Small intestine (tissue), 7 donors: ENCODE measurements at regions not wholly inside any gene's neighbourhood (a gene's known extent, or its start where the extent isn't known, plus 50 kb on each side); places are given as distances from the start of the nearest gene placed in this dataset.

ENCODE experiments used
- DNase-seq, 2 donors: peaks; one replicate each; pipeline versions ENCODE4 v3.0.0 to v3.0.0-alpha.2; 2013
- FAIRE-seq: peaks from 2 replicates; lab custom pipeline; 2012; peaks lifted over from hg19 to GRCh38; lab: Jason Lieb, UNC
- H3K27ac ChIP-seq, 3 donors: one replicate each; pipeline ENCODE4 v1.5.1; 2013; ENCODE audit warnings: low read length in 2 of 3, mild to moderate bottlenecking in 2 of 3, control low read depth in 1 of 3, inconsistent platforms in 1 of 3, low read depth in 1 of 3, moderate library complexity in 1 of 3
- H3K27me3 ChIP-seq, 3 donors: one replicate each; pipeline ENCODE4 v1.6.1; 2013; ENCODE audit warnings: low read length in 3 of 3, inconsistent platforms in 1 of 3; ENCODE audit not compliant: control insufficient read depth in 3 of 3, insufficient read depth in 3 of 3
- H3K36me3 ChIP-seq, 3 donors: one replicate each; pipeline ENCODE4 v1.6.1; 2013; ENCODE audit warnings: low read length in 3 of 3, inconsistent platforms in 1 of 3, low read depth in 1 of 3, mild to moderate bottlenecking in 1 of 3, moderate library complexity in 1 of 3; ENCODE audit not compliant: control insufficient read depth in 3 of 3, insufficient read depth in 2 of 3
- H3K4me1 ChIP-seq, 3 donors: one replicate each; pipeline ENCODE4 v1.6.1; 2013; ENCODE audit warnings: low read length in 2 of 3, inconsistent platforms in 1 of 3, low read depth in 1 of 3, mild to moderate bottlenecking in 1 of 3, moderate library complexity in 1 of 3; ENCODE audit not compliant: control insufficient read depth in 3 of 3, insufficient read depth in 2 of 3
- H3K4me3 ChIP-seq, 3 donors: one replicate each; pipeline ENCODE4 v1.5.1; 2013; ENCODE audit warnings: low read length in 3 of 3, control low read depth in 1 of 3, inconsistent platforms in 1 of 3, low read depth in 1 of 3, mild to moderate bottlenecking in 1 of 3, moderate library complexity in 1 of 3
- H3K9me3 ChIP-seq, 2 donors: one replicate each; pipeline ENCODE4 v1.6.1; 2013; ENCODE audit warnings: low read depth in 1 of 2, low read length in 1 of 2; ENCODE audit not compliant: control insufficient read depth in 2 of 2, insufficient read depth in 1 of 2
- WGBS, 3 donors: extraction: QIAGEN DNeasy Blood & Tissue Kit; methylation state at CpG; one replicate each; pipeline ENCODE4 v1.1.7; 2013; 5-methylcytosine and 5-hydroxymethylcytosine counted together
- donor health status: healthy with polysubstance abuse.
- donor health status: control.
- donor health status: control.
- donor health status: Bipolar disorder and iron deficiency.
- donor health status: healthy.

DNA sequence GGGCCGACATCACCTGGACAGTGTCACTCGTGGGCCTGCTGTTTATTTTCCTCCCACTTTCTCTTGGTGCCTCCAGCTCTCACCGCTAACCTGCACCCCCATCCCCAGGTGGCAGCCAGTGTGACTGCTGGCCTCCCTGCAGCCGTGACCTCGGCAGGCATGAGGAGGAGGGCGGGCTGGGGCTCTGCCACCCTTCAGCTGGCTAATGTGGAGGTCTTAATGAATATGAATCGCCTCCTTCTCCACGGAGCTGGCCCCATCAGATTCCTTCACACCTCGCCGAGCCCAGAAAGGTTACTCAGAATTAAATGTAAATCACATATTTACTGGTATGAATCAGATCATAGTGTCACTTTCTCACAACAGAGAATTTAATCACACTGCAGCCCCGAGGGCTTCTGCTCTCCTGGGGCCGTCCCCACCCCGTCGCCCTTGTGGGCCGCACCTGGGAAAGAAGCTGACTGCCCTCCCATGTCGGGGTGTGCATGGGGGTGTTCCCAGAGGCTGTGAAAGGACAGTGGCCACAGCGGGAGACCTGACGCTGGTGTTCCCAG lies 171.1 kb upstream of the TLE3 start:
- no peak overlapping the region for H3K27ac ChIP-seq
- DNase-seq (no peak), FAIRE-seq (no peak)
- H3K36me3 ChIP-seq = no peaks in the 10 kb centered on the region
- peaks cover 0 to 8% (median 0%) of the 10 kb centered on the region in 3 donors for H3K27me3 ChIP-seq
- WGBS, 3 donors = 73 to 80% (median 76%) methylated on average over 18 of the region's 18 CpGs
- H3K4me1 ChIP-seq = peaks cover 0 to 5% (median 0%) of the 10 kb centered on the region in 3 donors
- no peaks in the 10 kb centered on the region for H3K9me3 ChIP-seq
- no peak overlapping the region for H3K4me3 ChIP-seq

DNA sequence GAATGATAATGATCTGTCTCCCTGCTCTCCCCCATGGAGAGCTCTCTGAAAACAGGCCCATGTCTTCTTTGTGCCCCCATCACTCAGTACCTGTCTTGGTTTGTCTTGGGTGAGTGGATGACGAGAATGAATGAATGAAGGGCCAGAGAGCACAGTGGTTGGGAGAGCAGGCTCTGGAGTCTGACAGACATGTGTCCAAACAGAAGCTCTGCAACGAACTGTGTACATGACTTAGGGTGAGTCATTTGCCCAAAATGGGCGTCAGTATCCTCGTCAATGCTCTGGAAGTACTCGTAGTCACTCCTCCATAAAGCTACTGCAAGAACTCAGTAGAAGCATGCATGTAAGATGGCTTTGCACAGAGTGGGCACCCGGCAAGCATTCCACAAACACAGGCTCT lies 170.2 kb upstream of the TLE3 start:
- peaks cover 0 to 9% (median 0%) of the 10 kb centered on the region in 3 donors for H3K27me3 ChIP-seq
- H3K9me3 ChIP-seq = no peaks in the 10 kb centered on the region
- no peak overlapping the region for H3K27ac ChIP-seq
- no peak overlapping the region for H3K4me3 ChIP-seq
- peaks cover 0 to 6% (median 0%) of the 10 kb centered on the region in 3 donors for H3K4me1 ChIP-seq
- 75 to 86% (median 76%) methylated on average over 6 of the region's 6 CpGs for WGBS, 3 donors
- no peaks in the 10 kb centered on the region for H3K36me3 ChIP-seq
- FAIRE-seq = no peak
- no peak for DNase-seq

DNA sequence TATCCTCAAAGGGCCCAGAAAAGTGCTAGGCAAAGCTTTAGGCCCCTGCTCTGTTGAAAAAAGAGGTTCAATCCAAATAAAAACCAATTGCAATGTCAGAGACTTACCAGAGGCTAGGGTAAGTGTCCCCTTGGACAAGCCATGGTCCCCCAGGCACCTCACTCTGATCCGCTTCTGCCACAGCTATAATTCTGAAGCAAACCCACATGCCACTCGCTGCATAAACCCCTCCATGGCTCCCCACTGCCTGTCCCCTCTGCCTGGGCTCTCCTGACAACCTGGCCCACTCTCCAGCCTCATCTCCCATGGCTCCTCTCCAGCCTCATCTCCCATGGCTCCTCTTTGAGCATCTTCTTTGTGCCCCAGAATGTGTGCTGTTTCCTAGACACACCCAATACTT lies 169.6 kb upstream of the TLE3 start:
- DNase-seq (no peak), FAIRE-seq (no peak)
- WGBS, 3 donors = 85 to 94% (median 91%) methylated on average over 2 of the region's 2 CpGs
- H3K36me3 ChIP-seq = no peaks in the 10 kb centered on the region
- H3K4me1 ChIP-seq = peaks cover 0 to 9% (median 2%) of the 10 kb centered on the region in 3 donors
- H3K27ac ChIP-seq = no peak overlapping the region
- no peak overlapping the region for H3K4me3 ChIP-seq
- H3K9me3 ChIP-seq = no peaks in the 10 kb centered on the region
- H3K27me3 ChIP-seq = peaks cover 0 to 9% (median 0%) of the 10 kb centered on the region in 3 donors

- 52 to 74% (median 66%) methylated on average over 24 of the region's 24 CpGs for WGBS, 3 donors
- Histone ChIP-seq H3K4me3 (no peak overlapping the region), H3K36me3 (no peaks in the 10 kb centered on the region), H3K27me3 (peaks cover 0 to 9% (median 0%) of the 10 kb centered on the region in 3 donors), H3K27ac (no peak overlapping the region), H3K4me1 (peaks cover 0 to 9% (median 2%) of the 10 kb centered on the region in 3 donors), H3K9me3 (no peaks in the 10 kb centered on the region)
- no peak for DNase-seq
- no peak for FAIRE-seq
Measured at GRCh38 chr15:70266412-70267121, 168.8 kb upstream of the TLE3 start.

GRCh38 chr15:70265986-70266385 lies 168.3 kb upstream of the TLE3 start:
- WGBS, 3 donors = 80 to 84% (median 82%) methylated on average over 8 of the region's 8 CpGs
- no peaks in the 10 kb centered on the region for H3K9me3 ChIP-seq
- H3K4me1 ChIP-seq = peaks cover 0 to 9% (median 2%) of the 10 kb centered on the region in 3 donors
- peaks cover 0 to 9% (median 0%) of the 10 kb centered on the region in 3 donors for H3K27me3 ChIP-seq
- H3K4me3 ChIP-seq = no peak overlapping the region
- no peak for FAIRE-seq
- no peak for DNase-seq
- H3K36me3 ChIP-seq = no peaks in the 10 kb centered on the region
- H3K27ac ChIP-seq = no peak overlapping the region

DNA sequence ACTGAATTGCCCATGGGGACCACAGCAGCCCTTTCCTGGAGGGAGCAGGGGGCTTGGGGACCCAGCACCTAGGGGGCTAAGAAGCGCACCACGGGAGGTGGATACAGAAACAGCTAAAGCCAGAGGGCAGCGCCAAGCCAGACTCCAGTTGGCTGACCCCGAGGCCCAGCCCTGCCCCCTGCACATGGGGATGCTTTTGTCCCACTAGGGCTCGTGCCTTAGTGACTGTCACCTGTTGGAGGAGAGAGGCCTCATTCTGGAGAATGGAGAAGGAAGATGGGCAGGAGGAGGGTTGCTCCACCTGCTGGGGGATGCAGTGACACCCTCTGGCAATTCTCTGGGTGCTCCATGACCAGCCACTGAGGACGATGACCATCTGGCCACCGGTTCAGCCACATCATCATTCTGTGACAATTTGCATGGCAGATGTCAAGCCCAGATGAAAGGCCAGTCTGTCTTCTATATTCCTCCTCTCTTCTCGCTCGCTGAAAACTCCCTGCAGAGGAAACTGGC lies 167.8 kb upstream of the TLE3 start:
- Histone ChIP-seq H3K27ac (no peak overlapping the region), H3K9me3 (no peaks in the 10 kb centered on the region), H3K4me1 (peaks cover 0 to 9% (median 2%) of the 10 kb centered on the region in 3 donors), H3K36me3 (no peaks in the 10 kb centered on the region), H3K27me3 (peaks cover 0 to 9% (median 0%) of the 10 kb centered on the region in 3 donors), H3K4me3 (no peak overlapping the region)
- FAIRE-seq = no peak
- DNase-seq = no peak
- 76 to 86% (median 81%) methylated on average over 9 of the region's 9 CpGs for WGBS, 3 donors

GRCh38 chr15:70264738-70265465 lies 167.2 kb upstream of the TLE3 start:
- Histone ChIP-seq H3K27ac (no peak overlapping the region), H3K36me3 (no peaks in the 10 kb centered on the region), H3K4me3 (no peak overlapping the region), H3K9me3 (no peaks in the 10 kb centered on the region), H3K27me3 (peaks cover 0 to 6% (median 0%) of the 10 kb centered on the region in 3 donors), H3K4me1 (peaks cover 0 to 9% (median 2%) of the 10 kb centered on the region in 3 donors)
- no peak for FAIRE-seq
- 41 to 64% (median 56%) methylated on average over 8 of the region's 8 CpGs for WGBS, 3 donors
- no peak for DNase-seq

DNA sequence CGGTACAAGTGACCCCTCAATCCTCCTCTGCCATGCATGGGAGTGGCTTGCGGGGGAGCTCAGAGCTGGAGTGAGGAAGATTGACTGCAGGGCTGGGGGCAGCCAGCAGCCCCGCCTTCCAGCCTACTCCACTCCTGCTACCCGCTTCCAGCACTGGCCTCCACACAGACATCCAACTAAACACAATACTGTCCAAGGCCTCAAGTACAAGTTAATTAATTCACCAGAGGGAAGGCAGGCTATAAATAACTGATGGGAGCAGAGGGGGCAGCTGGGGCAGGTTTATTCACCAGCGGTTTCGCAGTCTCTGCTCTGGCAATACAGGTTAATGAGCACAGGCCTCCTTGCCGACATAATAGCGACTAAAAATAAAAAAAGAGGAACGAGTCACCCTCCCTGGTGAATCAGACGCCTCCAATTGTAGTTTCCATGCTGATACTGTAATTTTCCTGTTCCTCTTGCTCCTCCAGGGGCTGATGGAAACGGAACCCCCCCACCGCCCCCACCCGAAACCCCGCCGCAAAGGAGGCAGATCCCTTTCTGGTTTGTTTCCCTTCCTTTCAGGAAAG lies 166.4 kb upstream of the TLE3 start:
- H3K4me3 ChIP-seq = no peak overlapping the region
- no peak overlapping the region for H3K27ac ChIP-seq
- peaks cover 0 to 6% (median 0%) of the 10 kb centered on the region in 3 donors for H3K27me3 ChIP-seq
- no peaks in the 10 kb centered on the region for H3K36me3 ChIP-seq
- FAIRE-seq (no peak), DNase-seq (no peak)
- peaks cover 0 to 9% (median 2%) of the 10 kb centered on the region in 3 donors for H3K4me1 ChIP-seq
- WGBS, 3 donors = 59 to 85% (median 84%) methylated on average over 15 of the region's 15 CpGs
- H3K9me3 ChIP-seq = no peaks in the 10 kb centered on the region
